ENCODE measurements at regions not wholly inside any gene's neighbourhood (a gene's known extent, or its start where the extent isn't known, plus 50 kb on each side); places are given as distances from the start of the nearest gene placed in this dataset.

- TF ChIP-seq CTCF (optimal IDR thresholded peaks at IDR 0.05 in 1 of 3, IDR thresholded peaks at IDR 0.05 in 1 of 3, conservative IDR thresholded peaks at IDR 0.05 in 1 of 3; ENCODE audit: extremely low read depth in 1 of 3, insufficient read depth in 2 of 3, low read length in 3 of 3), result no peak
- no peak for TF ChIP-seq EZH2 (IDR thresholded peaks at IDR 0.05; ENCODE audit: low read length)
These were observed 413.6 kb downstream of the ELAVL2 start for GRCh38 chr9:23412458-23412857.
